ENCODE measurements at regions not wholly inside any gene's neighbourhood (a gene's known extent, or its start where the extent isn't known, plus 50 kb on each side); places are given as distances from the start of the nearest gene placed in this dataset.

DNA sequence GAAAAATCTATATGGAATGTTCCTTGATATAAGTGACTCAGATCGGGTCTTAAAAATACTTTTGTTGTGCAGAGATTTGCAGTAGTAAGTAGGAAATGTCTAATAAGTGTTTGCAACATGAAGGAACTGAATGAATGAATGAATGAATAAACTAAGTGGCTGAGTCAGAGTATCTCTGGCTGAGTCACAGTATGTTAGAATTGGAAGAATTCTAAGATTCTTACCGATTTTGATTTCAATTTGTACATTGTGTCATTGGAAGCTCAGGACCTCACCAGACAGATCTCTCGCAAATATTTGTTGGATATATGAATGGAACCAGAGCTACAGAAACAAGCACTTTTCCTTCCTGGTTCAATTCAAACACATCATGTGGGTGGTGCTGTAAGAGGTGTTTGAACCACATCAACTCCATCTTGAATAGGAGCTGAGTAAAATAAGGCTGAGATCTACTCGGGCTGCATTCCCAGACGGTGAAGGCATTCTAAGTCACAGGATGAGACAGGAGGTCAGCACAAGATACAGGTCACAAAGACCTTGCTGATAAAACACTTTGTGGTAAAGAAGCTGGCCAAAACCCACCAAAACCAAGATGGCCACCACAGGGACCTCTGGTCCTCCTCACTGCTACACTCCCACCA lies 123.9 kb upstream of the FOXN3 start:
- Mint-ChIP-seq H3K27me3 (ENCODE audit: low read depth) (no peaks in the 10 kb centered on the region), H3K4me1 (ENCODE audit: low read depth) (peaks cover 57% of the 10 kb centered on the region), H3K9me3 (no peaks in the 10 kb centered on the region), H3K27ac (no peak overlapping the region), H3K4me3 (no peak overlapping the region), H3K36me3 (ENCODE audit: low read depth) (peaks cover 3% of the 10 kb centered on the region)
- CTCF ChIA-PET = interaction anchor here (0.6 kb wide), 1 partner anchor 64 kb away, joined by 3 read pairs; no protein-coding TSS in a partner anchor
- no peak for DNase-seq
- intact Hi-C loops (cut with micrococcal nuclease) = no loop called here

DNA sequence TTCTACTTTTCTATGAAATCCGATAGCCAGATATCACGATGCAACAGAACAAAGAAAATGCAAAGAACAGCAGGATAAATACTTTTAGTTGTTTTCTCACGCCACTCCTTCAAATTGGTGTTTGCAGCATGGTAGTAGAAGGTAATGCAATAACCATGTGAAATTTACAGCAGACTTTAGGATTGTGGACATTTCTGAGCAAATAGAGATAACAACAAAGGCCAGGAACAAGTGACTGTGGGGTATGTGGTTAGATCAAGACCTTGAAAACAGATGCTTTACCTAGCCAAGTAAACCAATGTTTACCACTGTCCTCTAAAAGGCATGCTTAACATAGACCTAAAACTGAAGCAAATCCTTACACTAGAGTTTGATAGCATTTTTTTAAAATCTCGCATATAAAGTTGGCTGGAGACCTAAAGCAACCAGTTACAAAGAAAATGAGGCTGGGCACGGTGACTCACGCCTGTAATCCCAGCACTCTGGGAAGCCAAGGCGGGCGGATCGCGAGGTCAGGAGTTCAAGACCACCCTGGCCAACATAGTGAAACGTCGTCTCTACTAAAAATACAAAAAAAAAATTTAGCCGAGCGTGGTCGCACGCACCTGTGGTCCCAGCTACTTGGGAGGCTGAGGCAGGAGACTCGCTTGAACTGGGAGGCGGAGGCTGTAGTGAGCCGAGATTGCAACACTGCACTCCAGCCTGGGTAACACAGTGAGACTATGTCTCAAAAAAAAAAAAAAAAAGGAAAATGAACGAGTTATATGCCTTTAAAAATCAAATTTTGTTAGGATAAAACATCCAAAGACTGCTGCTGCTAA lies 123.2 kb upstream of the FOXN3 start:
- intact Hi-C loops (cut with micrococcal nuclease) = no loop called here
- Mint-ChIP-seq H3K9me3 (no peaks in the 10 kb centered on the region), H3K4me1 (ENCODE audit: low read depth) (peaks cover 52% of the 10 kb centered on the region), H3K36me3 (ENCODE audit: low read depth) (peaks cover 3% of the 10 kb centered on the region), H3K27me3 (ENCODE audit: low read depth) (no peaks in the 10 kb centered on the region), H3K4me3 (no peak overlapping the region), H3K27ac (no peak overlapping the region)
- CTCF ChIA-PET = interaction anchor here (0.6 kb wide), 1 partner anchor 65 kb away, joined by 3 read pairs; no protein-coding TSS in a partner anchor
- DNase-seq = no peak

DNA sequence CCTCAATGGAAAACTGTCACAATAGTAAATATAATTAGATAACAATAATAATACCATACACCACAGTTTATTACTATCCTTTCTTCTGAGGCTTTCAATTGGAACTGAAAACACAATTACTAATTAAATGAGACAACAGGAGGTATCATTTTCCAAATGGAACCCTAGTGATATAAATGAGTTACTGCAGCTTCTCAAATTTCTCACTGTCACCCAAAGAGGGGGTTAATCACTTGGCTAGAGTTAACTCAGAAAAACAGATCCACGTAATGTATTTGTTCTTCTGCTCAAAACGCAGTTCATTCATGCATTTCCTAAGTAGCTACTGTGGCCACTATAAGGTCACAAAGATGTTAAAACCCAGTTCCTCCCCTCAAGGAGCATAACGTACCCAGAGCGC lies 120.9 kb upstream of the FOXN3 start:
- H3K4me1 Mint-ChIP-seq (ENCODE audit: low read depth) = peaks cover 43% of the 10 kb centered on the region
- DNase-seq = no peak
- intact Hi-C loops (cut with micrococcal nuclease) = no loop called here
- CTCF ChIA-PET = no interaction called here
- H3K4me3 Mint-ChIP-seq = no peak overlapping the region
- H3K9me3 Mint-ChIP-seq = no peaks in the 10 kb centered on the region
- no peaks in the 10 kb centered on the region for H3K27me3 Mint-ChIP-seq (ENCODE audit: low read depth)
- H3K36me3 Mint-ChIP-seq (ENCODE audit: low read depth) = peaks cover 10% of the 10 kb centered on the region
- H3K27ac Mint-ChIP-seq = no peak overlapping the region

DNA sequence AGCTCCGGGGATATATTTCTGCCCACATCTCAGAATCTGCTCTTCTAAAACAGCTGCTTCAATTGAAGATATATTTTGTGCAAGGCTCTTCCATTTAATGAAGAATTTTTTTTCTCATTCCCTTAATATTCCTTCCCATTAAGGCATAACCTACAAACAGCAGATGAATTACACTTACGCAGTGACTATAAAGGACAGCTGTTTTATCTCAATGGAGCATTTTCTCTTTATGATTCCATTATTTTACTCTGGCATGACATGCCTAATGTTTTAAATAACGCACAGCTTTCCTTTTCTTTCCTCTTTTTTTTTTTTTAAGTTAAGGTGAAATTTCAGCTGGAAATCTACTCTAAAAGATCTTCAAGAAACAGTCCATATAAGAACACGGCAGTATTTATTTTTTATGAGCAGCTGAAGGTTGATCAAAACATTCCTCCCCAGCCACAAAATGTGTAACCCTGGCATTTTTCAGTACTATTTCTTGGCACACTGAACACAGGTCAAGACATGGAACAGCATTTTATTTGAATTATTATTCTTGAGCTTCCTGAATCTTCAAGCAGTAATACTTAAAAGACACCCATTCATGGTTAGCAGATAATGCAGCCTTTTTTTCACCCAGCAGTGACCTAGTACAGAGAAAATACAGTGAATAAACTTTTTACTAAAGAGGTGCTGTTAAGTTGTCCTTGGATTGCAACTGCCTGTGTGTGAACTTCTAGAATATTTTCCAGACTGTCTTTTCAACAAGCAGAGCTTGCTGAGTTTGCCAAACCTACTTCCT lies 118.1 kb upstream of the FOXN3 start:
- H3K27me3 Mint-ChIP-seq (ENCODE audit: low read depth) = no peaks in the 10 kb centered on the region
- DNase-seq = no peak
- intact Hi-C loops (cut with micrococcal nuclease) = no loop called here
- H3K4me3 Mint-ChIP-seq = no peak overlapping the region
- H3K27ac Mint-ChIP-seq = no peak overlapping the region
- H3K4me1 Mint-ChIP-seq (ENCODE audit: low read depth) = peaks cover 33% of the 10 kb centered on the region
- CTCF ChIA-PET = interaction anchor here (0.6 to 1.4 kb wide), 9 partner anchors 9 to 402 kb away, joined by 3 to 6 read pairs (median 4); no protein-coding TSS in a partner anchor
- H3K36me3 Mint-ChIP-seq (ENCODE audit: low read depth) = peaks cover 16% of the 10 kb centered on the region
- H3K9me3 Mint-ChIP-seq = peaks cover 3% of the 10 kb centered on the region

DNA sequence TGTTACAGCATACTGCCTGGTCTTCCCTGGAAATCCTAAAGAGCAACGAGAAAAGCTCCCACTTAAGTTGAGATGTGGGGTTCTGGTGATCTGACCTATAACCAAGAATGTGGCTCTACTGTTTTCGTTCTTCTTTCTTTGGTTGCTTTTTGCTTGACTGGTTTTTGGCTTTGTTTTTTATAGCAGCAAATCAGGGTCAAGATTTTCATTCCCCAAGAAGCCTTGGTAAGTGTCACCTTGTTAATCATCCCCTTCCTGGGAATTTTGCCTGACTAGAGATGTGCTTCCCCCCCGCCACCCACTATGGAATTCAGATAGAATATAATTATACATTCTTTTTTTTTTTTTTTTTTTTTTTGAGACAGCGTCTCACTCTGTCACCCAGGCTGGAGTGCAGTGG lies 116.7 kb upstream of the FOXN3 start:
- Mint-ChIP-seq H3K36me3 (ENCODE audit: low read depth) (peaks cover 20% of the 10 kb centered on the region), H3K4me1 (ENCODE audit: low read depth) (peaks cover 25% of the 10 kb centered on the region), H3K9me3 (peaks cover 3% of the 10 kb centered on the region), H3K27me3 (ENCODE audit: low read depth) (no peaks in the 10 kb centered on the region), H3K4me3 (no peak overlapping the region), H3K27ac (no peak overlapping the region)
- no peak for DNase-seq
- intact Hi-C loops (cut with micrococcal nuclease) = no loop called here
- CTCF ChIA-PET = interaction anchor here (0.6 to 0.7 kb wide), 2 partner anchors 350 to 1728 kb away, joined by 3 to 4 read pairs; no protein-coding TSS in a partner anchor

DNA sequence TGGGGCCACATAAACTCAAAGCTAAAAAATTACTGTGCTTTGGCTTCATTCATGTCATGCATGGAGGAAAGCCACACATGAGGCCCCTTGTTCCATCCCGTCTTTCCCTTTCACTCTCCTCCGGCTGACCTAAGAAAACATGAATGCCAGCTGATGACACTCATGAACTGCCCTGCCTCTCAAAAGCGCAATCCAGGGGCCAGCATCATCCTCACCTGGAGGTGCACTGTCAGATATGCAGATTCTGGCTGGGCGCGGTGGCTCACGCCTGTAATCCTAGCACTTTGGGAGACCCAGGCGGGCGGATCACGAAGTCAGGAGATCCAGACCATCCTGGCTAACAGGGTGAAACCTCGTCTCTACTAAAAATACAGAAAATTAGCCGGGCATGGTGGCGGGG lies 116.1 kb upstream of the FOXN3 start:
- H3K4me1 Mint-ChIP-seq (ENCODE audit: low read depth) = peaks cover 25% of the 10 kb centered on the region

DNA sequence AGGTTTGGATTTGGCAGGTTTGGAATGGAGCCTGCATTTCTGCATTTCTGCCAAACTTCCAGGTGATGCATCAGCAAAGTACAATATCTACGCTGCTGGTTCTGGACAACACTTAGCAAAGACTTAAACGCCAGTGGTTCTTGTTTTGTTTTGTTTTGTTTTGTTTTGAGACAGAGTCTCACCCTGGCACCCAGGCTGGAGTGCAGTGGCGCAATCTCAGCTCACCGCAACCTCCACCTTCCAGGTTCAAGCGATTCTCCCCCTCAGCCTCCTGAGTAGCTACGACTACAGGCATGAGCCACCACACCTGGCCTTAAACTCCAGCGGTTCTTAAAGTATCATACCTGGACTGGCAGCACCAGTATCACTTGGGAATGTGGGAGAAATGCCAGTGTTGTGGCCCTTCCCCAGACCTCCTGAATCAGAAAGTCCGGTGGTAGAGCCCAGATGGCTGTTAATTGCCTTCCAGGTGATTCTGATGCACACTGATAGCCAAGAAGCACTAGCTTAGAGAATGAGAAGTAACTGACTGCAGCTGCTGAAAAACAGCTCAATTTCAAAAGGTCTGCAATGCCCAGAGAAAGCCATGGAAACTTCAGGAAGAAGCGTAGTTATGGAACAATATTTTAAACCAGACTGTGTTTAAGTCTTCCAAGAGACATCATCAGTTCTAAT lies 114.8 kb upstream of the FOXN3 start:
- CTCF ChIA-PET = interaction anchor here (1.0 kb wide), 1 partner anchor 12 kb away, joined by 5 read pairs; no protein-coding TSS in a partner anchor
- no peak overlapping the region for H3K4me3 Mint-ChIP-seq
- no peak for DNase-seq
- H3K27me3 Mint-ChIP-seq (ENCODE audit: low read depth) = no peaks in the 10 kb centered on the region
- peaks cover 6% of the 10 kb centered on the region for H3K9me3 Mint-ChIP-seq
- peaks cover 23% of the 10 kb centered on the region for H3K36me3 Mint-ChIP-seq (ENCODE audit: low read depth)
- H3K4me1 Mint-ChIP-seq (ENCODE audit: low read depth) = peaks cover 26% of the 10 kb centered on the region
- no peak overlapping the region for H3K27ac Mint-ChIP-seq
- intact Hi-C loops (cut with micrococcal nuclease) = no loop called here

More for the DNA sequence above, 116.1 kb upstream of the FOXN3 start:
- no peak for DNase-seq
- intact Hi-C loops (cut with micrococcal nuclease) = no loop called here
- Mint-ChIP-seq H3K27ac (no peak overlapping the region), H3K4me3 (no peak overlapping the region), H3K27me3 (ENCODE audit: low read depth) (no peaks in the 10 kb centered on the region), H3K36me3 (ENCODE audit: low read depth) (peaks cover 23% of the 10 kb centered on the region), H3K9me3 (peaks cover 3% of the 10 kb centered on the region)
- CTCF ChIA-PET = interaction anchor here (0.7 to 0.9 kb wide), 2 partner anchors 27 to 350 kb away, joined by 3 to 4 read pairs; no protein-coding TSS in a partner anchor

DNA sequence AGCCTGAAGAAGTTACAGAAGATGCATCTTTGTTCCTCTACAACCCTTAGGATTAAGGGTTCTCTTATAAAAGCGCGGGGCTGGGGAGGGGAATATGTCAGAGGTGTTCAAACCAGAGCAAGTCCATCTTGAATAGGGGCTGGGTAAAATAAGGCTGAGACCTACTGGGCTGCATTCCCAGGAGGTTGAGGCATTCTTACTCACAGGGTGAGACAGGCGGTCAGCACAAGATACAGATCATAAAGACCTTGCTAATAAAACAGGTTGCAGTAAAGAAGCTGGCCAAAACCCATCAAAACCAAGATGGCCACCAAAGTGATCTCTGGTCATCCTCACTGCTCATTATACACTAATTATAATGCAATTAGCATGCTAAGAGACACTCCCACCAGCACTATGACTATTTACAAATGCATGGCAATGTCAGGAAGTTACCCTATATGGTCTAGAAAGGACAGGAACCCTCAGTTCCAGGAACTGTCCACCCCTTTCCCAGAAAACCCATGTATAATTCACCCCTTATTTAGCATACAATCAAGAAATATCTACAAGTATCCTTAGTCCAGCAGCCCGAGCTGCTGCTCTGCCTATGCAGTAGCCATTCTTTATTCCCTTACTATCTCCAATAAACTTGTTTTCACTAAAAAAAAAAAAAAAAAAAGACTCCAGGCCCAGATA lies 108.1 kb upstream of the FOXN3 start:
- Mint-ChIP-seq H3K27me3 (ENCODE audit: low read depth) (no peaks in the 10 kb centered on the region), H3K4me3 (no peak overlapping the region), H3K27ac (peak overlapping the region; percentile 37), H3K36me3 (ENCODE audit: low read depth) (peaks cover 30% of the 10 kb centered on the region), H3K9me3 (peaks cover 29% of the 10 kb centered on the region), H3K4me1 (ENCODE audit: low read depth) (peaks cover 33% of the 10 kb centered on the region)
- no peak for DNase-seq
- CTCF ChIA-PET = interaction anchor here (0.6 to 1.0 kb wide), 2 partner anchors 9 to 21 kb away, joined by 3 to 5 read pairs; no protein-coding TSS in a partner anchor
- intact Hi-C loops (cut with micrococcal nuclease) = no loop called here

DNA sequence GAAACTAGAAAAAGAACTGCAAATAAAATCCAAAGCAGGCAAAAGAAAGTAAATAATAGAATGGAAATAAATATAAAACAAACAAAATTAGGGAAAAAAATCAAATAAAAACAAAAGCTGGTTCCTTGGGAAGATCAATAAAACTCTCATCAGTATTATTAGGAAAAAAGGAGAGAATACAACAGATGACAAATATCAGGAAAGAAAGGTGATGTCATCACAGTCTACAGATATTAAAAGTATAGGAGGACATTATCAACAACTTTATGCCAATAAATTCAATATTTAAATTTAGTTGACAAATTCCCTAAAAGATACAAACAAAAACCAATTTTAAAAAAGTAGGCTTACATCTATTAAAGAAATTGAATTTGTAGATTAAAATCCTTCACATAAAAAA lies 107.4 kb upstream of the FOXN3 start:
- H3K9me3 Mint-ChIP-seq = peaks cover 28% of the 10 kb centered on the region
- intact Hi-C loops (cut with micrococcal nuclease) = no loop called here
- H3K4me3 Mint-ChIP-seq = no peak overlapping the region
- no peak overlapping the region for H3K27ac Mint-ChIP-seq
- DNase-seq = no peak
- no peaks in the 10 kb centered on the region for H3K27me3 Mint-ChIP-seq (ENCODE audit: low read depth)
- peaks cover 27% of the 10 kb centered on the region for H3K36me3 Mint-ChIP-seq (ENCODE audit: low read depth)
- peaks cover 36% of the 10 kb centered on the region for H3K4me1 Mint-ChIP-seq (ENCODE audit: low read depth)
- CTCF ChIA-PET = no interaction called here

DNA sequence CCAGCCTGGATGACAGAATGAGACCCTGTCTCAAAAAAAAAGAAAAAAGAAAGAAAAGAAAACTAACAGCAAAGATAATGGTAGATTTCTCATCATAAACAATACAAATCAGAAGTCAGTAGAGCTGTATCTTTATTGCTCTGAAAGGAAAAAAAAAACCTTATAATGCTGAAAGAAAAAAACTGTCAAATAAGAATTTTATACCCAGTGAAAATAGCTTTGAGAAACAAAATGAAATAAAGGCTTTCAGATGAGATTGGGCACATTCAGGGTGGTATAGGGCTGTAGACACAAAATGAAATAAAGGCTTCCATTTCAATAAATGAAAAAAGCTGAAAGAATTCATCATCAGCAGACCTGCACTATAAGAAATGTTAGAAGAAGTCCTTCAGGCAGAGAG lies 105.0 kb upstream of the FOXN3 start:
- peaks cover 19% of the 10 kb centered on the region for H3K36me3 Mint-ChIP-seq (ENCODE audit: low read depth)
- intact Hi-C loops (cut with micrococcal nuclease) = no loop called here
- H3K9me3 Mint-ChIP-seq = peaks cover 25% of the 10 kb centered on the region
- peaks cover 50% of the 10 kb centered on the region for H3K4me1 Mint-ChIP-seq (ENCODE audit: low read depth)
- no peak for DNase-seq
- CTCF ChIA-PET = interaction anchor here (0.7 kb wide), 2 partner anchors 160 to 252 kb away, joined by 3 read pairs; no protein-coding TSS in a partner anchor
- H3K27ac Mint-ChIP-seq = no peak overlapping the region
- H3K4me3 Mint-ChIP-seq = no peak overlapping the region
- H3K27me3 Mint-ChIP-seq (ENCODE audit: low read depth) = no peaks in the 10 kb centered on the region

DNA sequence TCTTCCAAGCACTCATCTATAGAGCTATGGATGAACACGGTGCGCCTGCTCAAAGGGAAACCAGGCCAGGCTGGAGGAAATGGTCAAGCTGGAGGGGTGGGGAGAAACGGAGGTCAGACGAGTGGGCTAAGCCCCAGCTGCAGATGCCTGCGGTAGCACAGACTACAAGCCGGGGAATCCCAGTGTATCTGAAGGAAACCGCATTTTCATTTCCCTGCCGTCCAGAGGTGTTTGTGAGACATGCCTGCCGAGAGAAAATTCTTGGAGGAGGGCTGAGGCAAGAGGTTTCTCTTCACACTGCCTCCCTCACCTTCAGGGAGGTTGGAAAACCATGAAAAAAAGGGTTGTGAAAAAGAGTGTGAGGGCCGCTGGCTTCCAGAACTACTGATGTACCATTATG lies 102.0 kb upstream of the FOXN3 start:
- H3K9me3 Mint-ChIP-seq = peaks cover 18% of the 10 kb centered on the region
- intact Hi-C loops (cut with micrococcal nuclease) = no loop called here
- DNase-seq = no peak
- CTCF ChIA-PET = interaction anchor here (0.6 to 0.9 kb wide), 2 partner anchors 9 to 153 kb away, joined by 3 read pairs; no protein-coding TSS in a partner anchor
- peaks cover 16% of the 10 kb centered on the region for H3K36me3 Mint-ChIP-seq (ENCODE audit: low read depth)
- peaks cover 42% of the 10 kb centered on the region for H3K4me1 Mint-ChIP-seq (ENCODE audit: low read depth)
- no peaks in the 10 kb centered on the region for H3K27me3 Mint-ChIP-seq (ENCODE audit: low read depth)
- H3K4me3 Mint-ChIP-seq = no peak overlapping the region
- no peak overlapping the region for H3K27ac Mint-ChIP-seq
